ENCODE measurements at regions not wholly inside any gene's neighbourhood (a gene's known extent, or its start where the extent isn't known, plus 50 kb on each side); places are given as distances from the start of the nearest gene placed in this dataset.

GRCh38 chr16:63744077-63744874 is 1377.6 kb downstream of the CDH11 start:
- intact Hi-C loops (cut with micrococcal nuclease), result no loop called here
- H3K4me3 Mint-ChIP-seq, result no peak overlapping the region
- no peaks in the 10 kb centered on the region for H3K9me3 Mint-ChIP-seq
- H3K27ac Mint-ChIP-seq, result no peak overlapping the region
- no peaks in the 10 kb centered on the region for H3K27me3 Mint-ChIP-seq
- H3K36me3 Mint-ChIP-seq (ENCODE audit: low read depth), result no peaks in the 10 kb centered on the region
- H3K4me1 Mint-ChIP-seq (ENCODE audit: low read depth), result no peaks in the 10 kb centered on the region

GRCh38 chr16:63742150-63742549 is 1379.7 kb downstream of the CDH11 start:
- no peaks in the 10 kb centered on the region for H3K9me3 Mint-ChIP-seq

GRCh38 chr16:63737633-63738032 is 1384.2 kb downstream of the CDH11 start:
- no peaks in the 10 kb centered on the region for H3K9me3 Mint-ChIP-seq
- H3K4me1 Mint-ChIP-seq (ENCODE audit: low read depth), result no peaks in the 10 kb centered on the region
- no peak overlapping the region for H3K27ac Mint-ChIP-seq
- no peak overlapping the region for H3K4me3 Mint-ChIP-seq
- H3K36me3 Mint-ChIP-seq (ENCODE audit: low read depth), result no peaks in the 10 kb centered on the region
- H3K27me3 Mint-ChIP-seq, result no peaks in the 10 kb centered on the region
- intact Hi-C loops (cut with micrococcal nuclease), result no loop called here

More at GRCh38 chr16:63742150-63742549, 1379.7 kb downstream of the CDH11 start:
- H3K36me3 Mint-ChIP-seq (ENCODE audit: low read depth), result no peaks in the 10 kb centered on the region
- intact Hi-C loops (cut with micrococcal nuclease), result no loop called here
- no peaks in the 10 kb centered on the region for H3K4me1 Mint-ChIP-seq (ENCODE audit: low read depth)
- no peak overlapping the region for H3K4me3 Mint-ChIP-seq
- H3K27ac Mint-ChIP-seq, result no peak overlapping the region
- no peaks in the 10 kb centered on the region for H3K27me3 Mint-ChIP-seq

GRCh38 chr16:63735456-63735855 is 1386.4 kb downstream of the CDH11 start:
- Mint-ChIP-seq H3K4me3 (no peak overlapping the region), H3K27ac (no peak overlapping the region), H3K4me1 (ENCODE audit: low read depth) (no peaks in the 10 kb centered on the region), H3K27me3 (no peaks in the 10 kb centered on the region), H3K9me3 (no peaks in the 10 kb centered on the region), H3K36me3 (ENCODE audit: low read depth) (no peaks in the 10 kb centered on the region)
- intact Hi-C loops (cut with micrococcal nuclease), result no loop called here

GRCh38 chr16:63720848-63721247 is 1401.0 kb downstream of the CDH11 start:
- Mint-ChIP-seq H3K27ac (no peak overlapping the region), H3K27me3 (no peaks in the 10 kb centered on the region), H3K4me3 (no peak overlapping the region), H3K9me3 (no peaks in the 10 kb centered on the region), H3K4me1 (ENCODE audit: low read depth) (no peaks in the 10 kb centered on the region), H3K36me3 (ENCODE audit: low read depth) (no peaks in the 10 kb centered on the region)
- intact Hi-C loops (cut with micrococcal nuclease), result no loop called here

GRCh38 chr16:63719926-63720325 is 1401.9 kb downstream of the CDH11 start:
- Mint-ChIP-seq H3K36me3 (ENCODE audit: low read depth) (no peaks in the 10 kb centered on the region), H3K27me3 (no peaks in the 10 kb centered on the region), H3K4me1 (ENCODE audit: low read depth) (no peaks in the 10 kb centered on the region), H3K27ac (no peak overlapping the region), H3K4me3 (no peak overlapping the region), H3K9me3 (no peaks in the 10 kb centered on the region)
- intact Hi-C loops (cut with micrococcal nuclease), result no loop called here

GRCh38 chr16:63717806-63718205 is 1404.1 kb downstream of the CDH11 start:
- Mint-ChIP-seq H3K27ac (no peak overlapping the region), H3K9me3 (no peaks in the 10 kb centered on the region), H3K27me3 (no peaks in the 10 kb centered on the region), H3K4me1 (ENCODE audit: low read depth) (no peaks in the 10 kb centered on the region), H3K36me3 (ENCODE audit: low read depth) (no peaks in the 10 kb centered on the region), H3K4me3 (no peak overlapping the region)
- intact Hi-C loops (cut with micrococcal nuclease), result no loop called here

- H3K9me3 Mint-ChIP-seq, result no peaks in the 10 kb centered on the region
- H3K27ac Mint-ChIP-seq, result no peak overlapping the region
- H3K4me1 Mint-ChIP-seq (ENCODE audit: low read depth), result no peaks in the 10 kb centered on the region
- no peaks in the 10 kb centered on the region for H3K36me3 Mint-ChIP-seq (ENCODE audit: low read depth)
- H3K27me3 Mint-ChIP-seq, result no peaks in the 10 kb centered on the region
- no peak overlapping the region for H3K4me3 Mint-ChIP-seq
- intact Hi-C loops (cut with micrococcal nuclease), result no loop called here
Observed at GRCh38 chr16:63714876-63715275, 1407.0 kb downstream of the CDH11 start.

- no peak overlapping the region for H3K4me3 Mint-ChIP-seq
- no peaks in the 10 kb centered on the region for H3K4me1 Mint-ChIP-seq (ENCODE audit: low read depth)
- no peaks in the 10 kb centered on the region for H3K36me3 Mint-ChIP-seq (ENCODE audit: low read depth)
- intact Hi-C loops (cut with micrococcal nuclease), result no loop called here
- no peaks in the 10 kb centered on the region for H3K9me3 Mint-ChIP-seq
- no peak overlapping the region for H3K27ac Mint-ChIP-seq
- no peaks in the 10 kb centered on the region for H3K27me3 Mint-ChIP-seq
Observed at GRCh38 chr16:63712725-63713124, 1409.1 kb downstream of the CDH11 start.

- intact Hi-C loops (cut with micrococcal nuclease), result no loop called here
- H3K36me3 Mint-ChIP-seq (ENCODE audit: low read depth), result no peaks in the 10 kb centered on the region
- H3K4me1 Mint-ChIP-seq (ENCODE audit: low read depth), result no peaks in the 10 kb centered on the region
- H3K27ac Mint-ChIP-seq, result no peak overlapping the region
- no peaks in the 10 kb centered on the region for H3K27me3 Mint-ChIP-seq
- H3K9me3 Mint-ChIP-seq, result no peaks in the 10 kb centered on the region
- no peak overlapping the region for H3K4me3 Mint-ChIP-seq
Observed at GRCh38 chr16:63703612-63704011, 1418.3 kb downstream of the CDH11 start.

- H3K27ac Mint-ChIP-seq, result no peak overlapping the region
- no peak overlapping the region for H3K4me3 Mint-ChIP-seq
- no peaks in the 10 kb centered on the region for H3K27me3 Mint-ChIP-seq
- H3K4me1 Mint-ChIP-seq (ENCODE audit: low read depth), result no peaks in the 10 kb centered on the region
- H3K9me3 Mint-ChIP-seq, result no peaks in the 10 kb centered on the region
- intact Hi-C loops (cut with micrococcal nuclease), result no loop called here
- no peaks in the 10 kb centered on the region for H3K36me3 Mint-ChIP-seq (ENCODE audit: low read depth)
Observed at GRCh38 chr16:63702981-63703590, 1418.8 kb downstream of the CDH11 start.

GRCh38 chr16:63697736-63698135 is 1424.1 kb downstream of the CDH11 start:
- intact Hi-C loops (cut with micrococcal nuclease), result no loop called here
- H3K27me3 Mint-ChIP-seq, result no peaks in the 10 kb centered on the region
- peaks cover 6% of the 10 kb centered on the region for H3K9me3 Mint-ChIP-seq
- H3K27ac Mint-ChIP-seq, result no peak overlapping the region
- no peak overlapping the region for H3K4me3 Mint-ChIP-seq
- H3K4me1 Mint-ChIP-seq (ENCODE audit: low read depth), result no peaks in the 10 kb centered on the region
- H3K36me3 Mint-ChIP-seq (ENCODE audit: low read depth), result no peaks in the 10 kb centered on the region

GRCh38 chr16:63695347-63695746 is 1426.5 kb downstream of the CDH11 start:
- no peak overlapping the region for H3K4me3 Mint-ChIP-seq
- intact Hi-C loops (cut with micrococcal nuclease), result no loop called here
- H3K27ac Mint-ChIP-seq, result no peak overlapping the region
- no peaks in the 10 kb centered on the region for H3K36me3 Mint-ChIP-seq (ENCODE audit: low read depth)
- no peaks in the 10 kb centered on the region for H3K27me3 Mint-ChIP-seq
- H3K4me1 Mint-ChIP-seq (ENCODE audit: low read depth), result no peaks in the 10 kb centered on the region
- H3K9me3 Mint-ChIP-seq, result peaks cover 6% of the 10 kb centered on the region

GRCh38 chr16:63690961-63691360 is 1430.9 kb downstream of the CDH11 start:
- intact Hi-C loops (cut with micrococcal nuclease), result no loop called here
- H3K4me3 Mint-ChIP-seq, result no peak overlapping the region
- no peak overlapping the region for H3K27ac Mint-ChIP-seq
- peaks cover 6% of the 10 kb centered on the region for H3K9me3 Mint-ChIP-seq
- no peaks in the 10 kb centered on the region for H3K36me3 Mint-ChIP-seq (ENCODE audit: low read depth)
- no peaks in the 10 kb centered on the region for H3K27me3 Mint-ChIP-seq
- no peaks in the 10 kb centered on the region for H3K4me1 Mint-ChIP-seq (ENCODE audit: low read depth)

- H3K4me1 Mint-ChIP-seq (ENCODE audit: low read depth), result no peaks in the 10 kb centered on the region
- intact Hi-C loops (cut with micrococcal nuclease), result no loop called here
- no peaks in the 10 kb centered on the region for H3K36me3 Mint-ChIP-seq (ENCODE audit: low read depth)
- no peaks in the 10 kb centered on the region for H3K27me3 Mint-ChIP-seq
- no peak overlapping the region for H3K4me3 Mint-ChIP-seq
- peaks cover 6% of the 10 kb centered on the region for H3K9me3 Mint-ChIP-seq
- no peak overlapping the region for H3K27ac Mint-ChIP-seq
Observed at GRCh38 chr16:63690267-63690666, 1431.6 kb downstream of the CDH11 start.
